RWPE2 (cell line): ENCODE measurements at regions not wholly inside any gene's neighbourhood (a gene's known extent, or its start where the extent isn't known, plus 50 kb on each side); places are given as distances from the start of the nearest gene placed in this dataset.

ENCODE experiments used
- ATAC-seq: fragments of 200-7000 bp; cut with Tn5 transposase; 3 replicates; pipeline ENCODE4 v1.9.1; 2021; ENCODE audit warnings: low read depth
- DNase-seq: peaks from one replicate; pipeline ENCODE4 v3.0.0-alpha.2; 2020; ENCODE audit warnings: low spot score
- H3K27ac ChIP-seq: fragments of 450-650 bp; 2 replicates; pipeline ENCODE4 v1.5.1; 2017; ENCODE audit warnings: mild to moderate bottlenecking; ENCODE audit not compliant: poor library complexity, severe bottlenecking
- H3K27me3 ChIP-seq: fragments of 250-450 bp; sonication (Bioruptor Pico); 2 replicates; pipeline ENCODE4 v1.5.1; 2021; ENCODE audit warnings: mild to moderate bottlenecking, moderate library complexity; ENCODE audit not compliant: insufficient read depth, poor library complexity, severe bottlenecking
- H3K36me3 ChIP-seq: fragments of 250-450 bp; sonication (Bioruptor Pico); 2 replicates; pipeline ENCODE4 v1.5.1; 2020; ENCODE audit warnings: low read depth, mild to moderate bottlenecking, moderate library complexity
- H3K4me1 ChIP-seq: fragments of 250-450 bp; sonication (Bioruptor Pico); 2 replicates; pipeline ENCODE4 v1.5.1; 2021; ENCODE audit warnings: mild to moderate bottlenecking, moderate library complexity; ENCODE audit not compliant: insufficient read depth, poor library complexity, severe bottlenecking
- H3K4me3 ChIP-seq: fragments of 250-450 bp; sonication (Bioruptor Pico); 2 replicates; pipeline ENCODE4 v1.5.1; 2021; ENCODE audit warnings: mild to moderate bottlenecking, moderate library complexity; ENCODE audit not compliant: severe bottlenecking
- H3K9me3 ChIP-seq: fragments of 250-450 bp; sonication (Bioruptor Pico); 2 replicates; pipeline ENCODE4 v1.5.1; 2021; ENCODE audit warnings: mild to moderate bottlenecking, moderate library complexity; ENCODE audit not compliant: severe bottlenecking
- CTCF ChIP-seq: fragments of 450-650 bp; IDR thresholded peaks from one replicate; pipeline ENCODE4 v1.5.1; 2017; ENCODE audit warnings: mild to moderate bottlenecking, moderate library complexity; ENCODE audit not compliant: poor library complexity, severe bottlenecking

- DNase-seq: no peak
- Histone ChIP-seq H3K4me1 (no peaks in the 10 kb centered on the region), H3K27me3 (no peaks in the 10 kb centered on the region), H3K36me3 (no peaks in the 10 kb centered on the region), H3K27ac (no peak overlapping the region), H3K9me3 (no peaks in the 10 kb centered on the region), H3K4me3 (no peak overlapping the region)
- ATAC-seq: no peak
- TF ChIP-seq CTCF: no peak
Measured at GRCh38 chrX:40511258-40511657, 69.5 kb upstream of the ATP6AP2 start.

GRCh38 chrX:40508560-40508959, 72.2 kb upstream of the ATP6AP2 start:
- no peaks in the 10 kb centered on the region for H3K9me3 ChIP-seq
- no peaks in the 10 kb centered on the region for H3K4me1 ChIP-seq
- ATAC-seq: no peak
- no peak overlapping the region for H3K27ac ChIP-seq
- TF ChIP-seq CTCF: no peak
- H3K36me3 ChIP-seq: no peaks in the 10 kb centered on the region
- no peaks in the 10 kb centered on the region for H3K27me3 ChIP-seq
- H3K4me3 ChIP-seq: no peak overlapping the region
- DNase-seq: no peak

- Histone ChIP-seq H3K4me1 (no peaks in the 10 kb centered on the region), H3K9me3 (no peaks in the 10 kb centered on the region), H3K27ac (no peak overlapping the region), H3K36me3 (no peaks in the 10 kb centered on the region), H3K27me3 (no peaks in the 10 kb centered on the region), H3K4me3 (no peak overlapping the region)
- no peak for ATAC-seq
- no peak for DNase-seq
- no peak for TF ChIP-seq CTCF
Measured at GRCh38 chrX:40506201-40506985, 74.4 kb upstream of the ATP6AP2 start.

- Histone ChIP-seq H3K4me1 (no peaks in the 10 kb centered on the region), H3K4me3 (no peak overlapping the region), H3K36me3 (no peaks in the 10 kb centered on the region), H3K9me3 (no peaks in the 10 kb centered on the region), H3K27ac (no peak overlapping the region), H3K27me3 (no peaks in the 10 kb centered on the region)
- no peak for ATAC-seq
- no peak for DNase-seq
- no peak for TF ChIP-seq CTCF
Measured at GRCh38 chrX:40504801-40505605, 75.8 kb upstream of the ATP6AP2 start.
